ENCODE measurements at regions not wholly inside any gene's neighbourhood (a gene's known extent, or its start where the extent isn't known, plus 50 kb on each side); places are given as distances from the start of the nearest gene placed in this dataset.

- ATAC-seq: no peak
Observed at GRCh38 chr1:58914925-58915324, 131.1 kb upstream of the JUN start.

- no peak for ATAC-seq
Observed at GRCh38 chr1:58917436-58917835, 133.6 kb upstream of the JUN start.

DNA sequence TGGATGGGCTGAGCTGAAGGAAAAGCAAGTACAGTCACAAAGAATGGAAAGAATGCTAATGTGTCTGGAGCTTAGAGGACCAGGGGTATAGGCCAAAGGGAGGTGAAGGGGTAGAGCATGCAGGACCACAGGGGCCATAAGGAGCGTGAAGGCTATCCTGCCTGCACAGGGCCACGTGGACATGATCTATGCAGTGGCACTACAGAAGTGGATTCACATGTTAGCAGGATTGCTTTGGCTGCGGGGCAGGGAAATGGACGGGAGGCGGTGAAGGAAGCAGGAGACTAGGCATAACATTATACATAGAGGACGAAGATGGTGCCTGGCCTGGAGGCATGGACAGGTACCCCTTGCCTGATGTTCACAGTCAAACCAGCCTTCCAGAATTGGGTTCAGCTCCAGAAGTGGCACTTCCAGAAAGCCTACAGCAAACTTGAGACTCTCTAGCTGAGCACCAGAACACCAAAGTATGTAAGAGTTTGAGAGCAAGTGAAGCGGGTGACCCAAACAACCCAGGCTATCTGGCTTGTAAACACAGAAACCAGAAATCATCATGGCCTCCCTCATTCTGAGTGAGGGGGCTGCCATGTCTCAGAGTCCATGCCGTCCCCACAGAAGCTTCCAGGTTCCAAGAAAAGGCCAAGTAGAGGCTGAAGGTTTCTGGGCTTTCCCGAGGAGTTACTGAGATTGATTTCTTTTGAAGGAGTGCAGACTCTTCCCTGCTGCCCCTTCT is 135.5 kb upstream of the JUN start:
- no peak for ATAC-seq

GRCh38 chr1:58919959-58920321 is 136.1 kb upstream of the JUN start:
- no peak for ATAC-seq

GRCh38 chr1:58921342-58921741 is 137.5 kb upstream of the JUN start:
- no peak for ATAC-seq

DNA sequence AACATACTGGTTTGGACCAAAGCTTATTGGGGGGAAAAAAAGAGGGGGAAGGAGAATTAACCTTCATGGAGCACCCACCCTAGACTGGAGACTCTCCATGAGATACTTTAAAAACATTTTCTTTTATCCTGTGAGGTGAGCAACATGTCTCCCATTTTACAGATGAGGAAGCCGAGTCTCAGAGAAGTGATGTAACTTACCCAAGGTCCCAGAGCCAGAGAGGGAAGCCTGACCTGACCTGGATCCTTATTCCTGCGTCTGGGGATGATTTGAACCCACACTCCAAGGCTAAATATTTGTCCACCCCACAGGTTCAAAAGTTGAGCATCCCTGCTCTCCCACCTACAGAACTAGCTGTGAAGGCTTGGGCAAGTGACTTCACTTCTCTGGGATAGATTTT is 137.9 kb upstream of the JUN start:
- ATAC-seq: no peak

- ATAC-seq: peak; percentile 96 to 98
Observed at GRCh38 chr1:58922302-58923089, 138.6 kb upstream of the JUN start.

- no peak for ATAC-seq
Observed at GRCh38 chr1:58923090-58923470, 139.2 kb upstream of the JUN start.

DNA sequence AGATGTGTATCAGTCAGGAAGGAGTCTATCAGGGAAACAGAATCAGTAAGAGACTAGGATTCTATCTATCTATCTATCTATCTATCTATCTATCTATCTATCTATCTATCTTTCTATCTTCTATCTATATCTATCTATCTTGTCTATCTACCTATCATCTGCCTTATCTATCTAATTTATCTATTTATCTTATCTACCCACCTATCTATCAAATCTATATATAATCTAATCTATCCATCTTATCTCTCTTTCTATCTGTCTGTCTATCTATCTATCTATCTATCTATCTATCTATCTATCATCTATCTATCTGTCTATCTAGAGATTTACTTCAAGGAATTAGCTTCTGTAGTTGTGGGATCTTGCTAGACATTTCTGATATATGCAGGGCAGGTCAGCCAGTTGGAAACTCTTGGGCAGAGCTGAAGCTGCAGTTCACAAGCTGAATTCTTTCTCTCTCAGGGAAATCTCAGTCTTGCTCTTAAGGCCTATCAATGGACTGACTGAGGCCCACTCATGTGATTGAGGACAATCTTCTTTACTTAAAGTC is 140.2 kb upstream of the JUN start:
- no peak for ATAC-seq

DNA sequence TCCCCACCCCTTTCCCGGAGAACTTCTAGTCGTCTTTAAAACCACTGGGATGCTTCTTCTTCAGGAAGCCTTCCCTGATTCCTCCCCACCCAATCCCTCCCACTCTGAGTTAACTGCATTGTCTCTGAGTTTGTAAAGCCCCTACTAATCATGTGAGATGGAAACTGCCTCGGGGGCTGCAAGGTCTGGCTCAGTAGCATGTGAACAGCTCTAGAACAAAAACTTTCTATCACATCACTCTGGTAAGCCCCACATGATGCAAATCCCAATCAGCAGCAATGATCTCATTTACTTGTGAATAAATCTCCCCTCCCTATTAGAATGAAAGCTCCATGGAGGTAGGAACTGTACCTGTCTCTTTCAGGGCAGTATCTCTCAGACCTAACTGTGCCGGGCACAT is 141.0 kb upstream of the JUN start:
- no peak for ATAC-seq

GRCh38 chr1:58925247-58925646 is 141.4 kb upstream of the JUN start:
- no peak for ATAC-seq

- no peak for ATAC-seq
Observed at GRCh38 chr1:58926152-58926551, 142.3 kb upstream of the JUN start.

GRCh38 chr1:58927041-58927721 is 143.3 kb upstream of the JUN start:
- ATAC-seq: no peak

GRCh38 chr1:58927722-58928085 is 143.9 kb upstream of the JUN start:
- ATAC-seq: no peak

DNA sequence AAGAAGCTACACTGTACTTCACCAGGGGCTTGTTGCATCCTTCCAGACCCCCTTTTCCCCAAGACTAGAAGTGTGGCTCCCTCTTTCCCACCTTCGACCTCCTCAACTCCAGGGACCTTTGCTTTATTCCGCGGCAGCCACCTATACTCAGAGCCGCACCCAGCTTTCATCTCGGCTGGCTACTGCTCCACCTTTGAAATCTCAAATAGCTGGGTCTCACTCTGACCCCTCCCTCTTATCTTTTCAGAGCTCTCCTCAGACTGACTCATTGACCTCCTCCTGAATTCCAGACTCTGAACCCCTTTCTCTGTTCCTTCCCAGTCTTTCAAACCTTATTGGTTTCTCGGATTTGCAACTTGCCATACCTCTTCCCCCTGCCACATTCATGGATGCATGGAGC is 144.7 kb upstream of the JUN start:
- no peak for ATAC-seq

GRCh38 chr1:58929671-58930325 is 146.0 kb upstream of the JUN start:
- ATAC-seq: peak; percentile 83

GRCh38 chr1:58931024-58931423 is 147.2 kb upstream of the JUN start:
- ATAC-seq: no peak

DNA sequence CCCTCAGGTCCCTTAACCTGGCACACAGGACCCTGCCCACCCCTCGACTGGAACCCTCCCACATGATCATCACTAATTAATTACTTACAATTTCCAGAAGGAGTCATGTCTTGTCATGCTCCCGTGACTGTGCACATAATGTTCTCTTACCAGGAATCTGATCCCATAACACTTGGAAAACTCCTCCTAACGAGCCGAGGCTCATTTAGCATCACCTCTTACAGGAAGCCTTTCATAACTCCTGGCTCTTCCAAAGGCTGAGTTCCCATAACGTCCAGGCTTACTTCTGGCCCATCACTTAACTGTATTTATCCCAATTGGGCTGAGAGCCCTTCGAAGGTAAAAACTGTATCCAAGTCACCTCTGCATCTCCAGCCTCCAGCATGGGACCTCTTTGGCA is 147.9 kb upstream of the JUN start:
- no peak for ATAC-seq

GRCh38 chr1:58932859-58933598 is 149.2 kb upstream of the JUN start:
- peak in 1 of 2 donors; percentile 18 for ATAC-seq

- ATAC-seq: no peak
Observed at GRCh38 chr1:58933599-58933926, 149.7 kb upstream of the JUN start.

DNA sequence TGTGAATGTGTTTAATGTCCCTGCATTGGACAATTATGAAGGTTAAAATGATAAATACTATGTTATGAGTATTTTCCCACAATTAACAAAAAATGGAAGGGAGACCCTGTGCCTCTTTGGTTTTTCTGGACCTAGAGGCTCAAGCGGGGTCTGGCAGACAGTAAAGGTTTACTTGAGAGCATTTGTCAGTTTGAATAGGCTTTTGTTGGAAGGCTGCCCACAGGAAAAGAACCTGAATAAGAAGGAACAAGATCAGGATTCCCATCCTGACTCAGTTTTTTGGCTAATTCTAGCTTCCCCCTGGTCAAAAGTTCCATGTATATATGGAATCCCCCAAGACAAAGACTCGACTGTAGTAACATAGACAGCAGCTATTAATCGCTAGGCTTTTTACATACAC is 150.9 kb upstream of the JUN start:
- no peak for ATAC-seq

GRCh38 chr1:58936973-58937372 is 153.1 kb upstream of the JUN start:
- no peak for ATAC-seq

DNA sequence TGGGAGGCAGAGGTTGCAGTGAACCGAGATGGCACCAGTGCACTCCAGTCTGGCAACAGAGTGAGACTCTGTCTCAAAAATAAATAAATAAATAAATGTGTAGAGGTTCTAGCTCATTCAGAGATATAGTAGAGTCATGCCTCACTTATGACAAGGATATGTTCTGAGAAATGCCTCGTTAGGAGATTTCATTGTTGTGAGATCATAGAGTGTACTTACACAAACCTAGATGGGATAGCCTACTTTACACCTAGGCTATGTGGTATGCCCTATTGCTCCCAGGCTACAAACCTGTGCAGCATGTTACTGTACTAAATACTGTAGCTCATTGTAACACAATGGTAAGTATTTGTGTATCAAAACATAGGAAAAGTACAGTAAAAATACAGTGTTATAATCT is 155.3 kb upstream of the JUN start:
- no peak for ATAC-seq
